G401 (cell line): ENCODE measurements at regions not wholly inside any gene's neighbourhood (a gene's known extent, or its start where the extent isn't known, plus 50 kb on each side); places are given as distances from the start of the nearest gene placed in this dataset.
"Not testable (repeated sequence)": the region's sequence is repeated elsewhere in the genome, so short reads cannot be mapped to it uniquely, and the experiment has no call there.

Experiments
- DNase-seq: peaks from one replicate; pipeline ENCODE4 v3.0.0-alpha.2; 2015; ENCODE audit warnings: low spot score
- in situ Hi-C: cut with HindIII; loops from 2 replicates; pipeline ENCODE4 v1.10.0; 2016; ENCODE audit warnings: low sequenced_read_pairs, mixed read lengths

- in situ Hi-C loops = no loop called here
- peak; percentile 24 for DNase-seq
Measured at GRCh38 chr3:128550471-128551126, 57.6 kb upstream of the GATA2 start.

DNA sequence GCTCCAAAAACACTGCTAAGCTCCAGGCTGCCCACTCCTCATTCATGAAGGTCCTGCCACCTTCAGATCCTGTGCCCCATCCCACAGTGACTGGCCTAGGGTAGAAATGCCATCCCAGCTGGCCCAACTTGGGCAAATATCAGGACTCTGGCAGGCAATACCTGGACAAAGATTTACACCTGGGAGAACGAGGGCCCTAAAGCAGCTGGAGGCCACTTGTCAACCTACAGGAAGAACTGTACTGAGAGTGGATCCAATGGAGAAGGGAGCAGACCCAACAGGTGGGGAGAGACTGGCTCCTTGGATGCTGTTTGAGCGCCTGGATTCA lies 57.1 kb upstream of the GATA2 start:
- no peak for DNase-seq
- in situ Hi-C loops = no loop called here

GRCh38 chr3:128549283-128550112 lies 56.5 kb upstream of the GATA2 start:
- DNase-seq = no peak
- in situ Hi-C loops = no loop called here

DNA sequence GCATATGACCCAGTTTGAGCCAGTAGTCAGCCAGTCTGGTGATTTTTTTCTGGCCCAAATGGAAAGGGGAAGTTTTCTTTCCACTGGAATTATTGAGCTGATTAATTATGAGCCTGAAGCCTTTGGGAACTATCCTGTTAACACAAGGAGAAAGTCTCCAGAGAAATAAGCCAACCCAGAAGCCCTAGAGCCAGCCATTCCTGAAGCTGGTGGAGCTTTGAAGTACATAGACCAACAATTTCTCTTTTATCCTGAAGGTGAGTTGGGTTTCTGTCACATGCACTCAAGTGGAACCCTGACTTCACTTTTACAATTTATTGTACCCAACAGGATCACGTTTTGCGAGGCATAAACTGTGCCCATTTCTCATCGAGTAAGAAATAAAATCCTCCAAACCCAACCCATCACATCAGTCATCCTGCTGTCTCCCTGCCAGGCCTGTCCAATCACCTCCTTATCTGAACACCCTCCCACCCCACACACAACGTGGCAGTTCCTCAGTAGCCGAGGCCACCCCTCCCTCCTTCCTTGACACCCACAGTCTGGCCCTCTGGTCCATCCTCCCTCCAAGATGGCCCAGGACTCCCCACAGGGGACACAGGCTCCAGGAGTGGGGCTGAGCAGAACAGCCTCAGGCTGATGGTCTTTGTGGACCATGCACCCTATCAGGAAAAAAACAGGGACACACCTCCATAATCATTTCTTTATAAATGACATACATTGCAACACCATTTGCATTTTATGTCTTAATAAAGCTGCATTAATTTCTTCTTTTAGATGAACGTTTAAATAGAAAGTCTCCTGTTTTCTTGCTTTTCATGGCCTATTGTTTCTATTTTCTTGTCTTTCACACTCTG lies 55.7 kb upstream of the GATA2 start:
- in situ Hi-C loops = no loop called here
- DNase-seq = no peak

- in situ Hi-C loops = no loop called here
- no peak for DNase-seq
Measured at GRCh38 chr3:128548021-128548420, 55.0 kb upstream of the GATA2 start.

- no peak for DNase-seq
- in situ Hi-C loops = no loop called here
Measured at GRCh38 chr3:128547368-128547987, 54.5 kb upstream of the GATA2 start.

DNA sequence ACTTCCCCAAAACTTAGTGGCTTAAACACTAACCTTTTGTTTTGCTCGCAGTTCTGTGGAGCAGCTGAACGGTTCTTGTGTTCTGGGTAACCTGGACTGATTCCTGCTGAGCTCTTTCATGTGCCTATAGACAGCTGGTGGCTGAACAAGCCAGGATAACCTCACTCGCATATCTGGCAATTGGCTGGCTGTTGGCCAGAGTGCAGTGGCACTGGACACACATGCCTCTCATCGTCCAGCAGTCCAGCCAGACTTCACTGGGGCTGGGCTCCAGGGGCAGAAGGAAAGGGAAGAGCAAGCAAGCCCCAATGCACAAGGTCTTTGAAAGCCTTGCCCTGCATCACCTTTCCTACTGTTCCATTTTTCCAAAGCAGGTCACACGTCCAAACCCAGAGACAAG lies 53.6 kb upstream of the GATA2 start:
- DNase-seq = no peak
- in situ Hi-C loops = no loop called here

DNA sequence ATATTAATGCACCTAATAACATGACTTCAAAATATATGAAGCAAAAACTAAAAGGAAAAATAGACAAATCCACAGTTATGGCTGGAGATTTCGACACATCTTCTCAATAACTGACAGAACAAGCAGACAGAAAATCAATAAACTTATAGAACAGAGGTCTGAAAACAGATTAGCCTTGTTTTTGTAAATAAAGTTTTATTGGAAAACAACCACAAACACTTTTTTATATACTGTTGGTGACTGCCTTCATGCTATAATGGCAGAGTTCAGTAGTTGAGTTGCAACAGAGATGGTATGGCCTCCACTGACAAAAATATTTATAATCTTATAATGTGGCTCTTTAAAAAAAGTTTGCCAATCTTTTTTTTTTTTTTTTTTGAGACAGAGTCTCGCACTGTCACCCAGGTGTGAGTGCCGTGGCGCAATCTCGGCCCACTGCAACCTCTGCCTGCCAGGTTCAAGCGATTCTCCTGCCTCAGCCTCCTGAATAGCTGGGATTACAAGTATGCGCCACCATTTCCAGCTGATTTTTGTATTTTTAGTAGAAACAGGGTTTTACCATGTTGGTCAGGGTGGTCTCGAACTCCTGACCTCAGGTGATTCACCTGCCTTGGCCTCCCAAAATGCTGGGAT lies 52.2 kb upstream of the GATA2 start:
- no peak for DNase-seq
- in situ Hi-C loops = no loop called here

- no peak for DNase-seq
- in situ Hi-C loops = no loop called here
Measured at GRCh38 chr3:128544190-128544589, 51.2 kb upstream of the GATA2 start.

DNA sequence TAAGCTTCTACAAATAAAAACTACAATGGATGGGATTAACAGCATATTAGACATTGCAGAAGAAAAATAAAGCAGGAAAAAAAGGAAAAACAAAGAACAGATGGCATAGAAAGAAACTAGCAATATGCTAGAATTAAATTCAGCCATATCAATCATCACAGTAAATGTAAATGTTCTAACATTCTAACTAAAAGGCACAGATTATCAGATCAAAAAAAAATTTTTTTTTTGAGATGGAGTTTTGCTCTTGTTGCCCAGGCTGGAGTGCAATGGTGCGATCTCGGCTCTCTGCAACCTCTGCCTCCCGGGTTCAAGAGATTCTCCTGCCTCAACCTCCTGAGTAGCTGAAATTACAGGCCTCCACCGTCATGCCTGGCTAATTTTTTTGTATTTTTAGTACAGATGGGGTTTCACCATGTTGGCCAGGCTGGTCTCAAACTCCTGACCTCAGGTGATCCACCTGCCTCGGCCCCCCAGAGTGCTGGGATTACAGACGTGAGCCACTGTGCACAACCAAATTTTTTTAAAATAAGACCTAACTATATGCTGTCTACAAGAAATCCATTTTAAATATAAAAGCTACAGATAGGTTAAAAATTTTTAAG lies 50.7 kb upstream of the GATA2 start:
- DNase-seq, in situ Hi-C loops: not testable (repeated sequence)
